Stomach (tissue), 8 donors: ENCODE measurements at regions not wholly inside any gene's neighbourhood (a gene's known extent, or its start where the extent isn't known, plus 50 kb on each side); places are given as distances from the start of the nearest gene placed in this dataset.

Source experiments
- DNase-seq, 2 donors: peaks; one replicate each; pipeline versions ENCODE4 v3.0.0 to v3.0.0-alpha.2; 2013 to 2019
- H3K27ac ChIP-seq, 5 donors: fragments of 200-600 bp in 4 of 5; sonication (generic) in 4 of 5; one replicate each; pipeline ENCODE4 v1.5.1; 2013 to 2019; ENCODE audit warnings: mild to moderate bottlenecking in 1 of 5, moderate library complexity in 1 of 5
- H3K27me3 ChIP-seq, 3 donors: fragments of 200-600 bp; sonication (generic); one replicate each; pipeline ENCODE4 v1.5.1; 2017 to 2019; ENCODE audit warnings: mixed run types in 1 of 3
- H3K36me3 ChIP-seq, 4 donors: fragments of 200-600 bp; sonication (generic); 1 replicate in 3 of 4; 2 replicates in 1 of 4; pipeline ENCODE4 v1.5.1; 2016 to 2019
- H3K4me1 ChIP-seq, 4 donors: fragments of 200-600 bp; sonication (generic); one replicate each; pipeline ENCODE4 v1.5.1; 2016 to 2019
- H3K4me3 ChIP-seq, 4 donors: fragments of 200-600 bp; sonication (generic) in 3 of 4; one replicate each; pipeline ENCODE4 v1.5.1; 2016 to 2019; ENCODE audit warnings: mild to moderate bottlenecking in 1 of 4
- H3K9me3 ChIP-seq, 4 donors: fragments of 200-600 bp; sonication (generic); one replicate each; pipeline ENCODE4 v1.5.1; 2016 to 2019
- CTCF ChIP-seq, 7 experiments: fragments of 450-650 bp in 4 of 7; fragments of 200-600 bp in 3 of 7; sonication (generic) in 3 of 7; IDR thresholded peaks; one replicate each; pipeline ENCODE4 v1.5.1; 2016 to 2019; ENCODE audit warnings: antibody characterized with exemption in 7 of 7, control low read depth in 2 of 7, mild to moderate bottlenecking in 1 of 7
- EP300 ChIP-seq: sonication (generic); formaldehyde crosslinking; IDR thresholded peaks from one replicate; pipeline ENCODE4 v1.6.1; 2017; ENCODE audit warnings: antibody characterized with exemption
- POLR2A ChIP-seq, 4 donors: fragments of 450-650 bp; IDR thresholded peaks; one replicate each; pipeline ENCODE4 v1.6.1; 2016; ENCODE audit warnings: antibody characterized with exemption in 4 of 4, control low read depth in 2 of 4, mild to moderate bottlenecking in 1 of 4, moderate library complexity in 1 of 4
- POLR2AphosphoS5 ChIP-seq, 3 donors: sonication (generic); formaldehyde crosslinking; IDR thresholded peaks; one replicate each; pipeline ENCODE4 v1.6.1; 2016; ENCODE audit warnings: antibody characterized with exemption in 3 of 3
- WGBS, 5 donors: extraction: QIAGEN DNeasy Blood & Tissue Kit in 3 of 5; methylation state at CpG; one replicate each; pipeline versions ENCODE4 v1.1.5 to v1.1.7; 2013 to 2018; 5-methylcytosine and 5-hydroxymethylcytosine counted together
- intact Hi-C: fragments of 100-400 bp; cut with DNase I; formaldehyde crosslinking; loops from one replicate; pipeline ENCODE4 v1.15.1; 2023; ENCODE audit warnings: low total_unique reads
- donor health status: healthy with polysubstance abuse.
- donor health status: Bipolar disorder and iron deficiency.
- donor health status: healthy.

DNA sequence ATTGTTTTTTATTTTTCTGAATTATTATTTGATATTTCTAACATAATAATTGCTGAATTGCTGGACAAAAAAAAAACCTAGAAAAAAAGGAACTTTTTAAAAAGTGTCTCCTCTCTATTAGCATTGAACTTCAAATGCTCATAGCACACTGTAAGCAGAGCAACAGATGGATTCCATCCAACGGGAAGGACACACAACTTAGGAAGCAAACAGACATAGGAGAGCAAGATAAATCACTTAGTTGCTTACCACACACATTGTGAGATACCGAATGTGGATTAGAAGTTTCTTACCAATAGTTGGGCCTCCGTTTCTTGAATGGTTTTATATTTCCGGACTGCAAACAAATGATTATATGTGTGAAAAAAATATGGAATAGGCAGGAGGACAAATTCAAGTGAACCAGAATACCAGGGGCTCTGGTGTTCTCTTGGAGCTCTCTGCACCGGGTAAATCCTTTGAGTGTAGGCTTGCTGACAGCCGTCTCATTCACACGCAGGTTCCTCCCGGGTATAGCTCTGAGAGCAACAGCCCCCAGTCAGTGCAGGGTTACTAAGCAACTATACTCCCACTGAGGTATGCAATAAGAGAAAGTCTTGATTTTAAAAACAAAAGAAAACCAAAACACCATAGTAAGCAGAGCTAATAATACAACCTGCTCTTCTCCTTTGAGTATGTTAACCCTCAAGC lies 217.6 kb downstream of the TMEM167A start:
- H3K36me3 ChIP-seq, result no peaks in the 10 kb centered on the region
- intact Hi-C loops, result no loop called here
- no peaks in the 10 kb centered on the region for H3K9me3 ChIP-seq
- H3K4me1 ChIP-seq, result peaks cover 0 to 14% (median 0%) of the 10 kb centered on the region in 4 donors
- TF ChIP-seq EP300, result no peak
- TF ChIP-seq POLR2A (IDR thresholded peaks at IDR 0.05), result no peak
- TF ChIP-seq CTCF (IDR thresholded peaks at IDR 0.05), result no peak
- no peak for TF ChIP-seq POLR2AphosphoS5 (IDR thresholded peaks at IDR 0.05)
- no peaks in the 10 kb centered on the region for H3K27me3 ChIP-seq
- 44 to 51% (median 48%) methylated on average over 8 of the region's 8 CpGs for WGBS, 5 donors
- no peak overlapping the region for H3K27ac ChIP-seq
- peak in 1 of 2 donors; percentile 59 for DNase-seq
- no peak overlapping the region for H3K4me3 ChIP-seq

DNA sequence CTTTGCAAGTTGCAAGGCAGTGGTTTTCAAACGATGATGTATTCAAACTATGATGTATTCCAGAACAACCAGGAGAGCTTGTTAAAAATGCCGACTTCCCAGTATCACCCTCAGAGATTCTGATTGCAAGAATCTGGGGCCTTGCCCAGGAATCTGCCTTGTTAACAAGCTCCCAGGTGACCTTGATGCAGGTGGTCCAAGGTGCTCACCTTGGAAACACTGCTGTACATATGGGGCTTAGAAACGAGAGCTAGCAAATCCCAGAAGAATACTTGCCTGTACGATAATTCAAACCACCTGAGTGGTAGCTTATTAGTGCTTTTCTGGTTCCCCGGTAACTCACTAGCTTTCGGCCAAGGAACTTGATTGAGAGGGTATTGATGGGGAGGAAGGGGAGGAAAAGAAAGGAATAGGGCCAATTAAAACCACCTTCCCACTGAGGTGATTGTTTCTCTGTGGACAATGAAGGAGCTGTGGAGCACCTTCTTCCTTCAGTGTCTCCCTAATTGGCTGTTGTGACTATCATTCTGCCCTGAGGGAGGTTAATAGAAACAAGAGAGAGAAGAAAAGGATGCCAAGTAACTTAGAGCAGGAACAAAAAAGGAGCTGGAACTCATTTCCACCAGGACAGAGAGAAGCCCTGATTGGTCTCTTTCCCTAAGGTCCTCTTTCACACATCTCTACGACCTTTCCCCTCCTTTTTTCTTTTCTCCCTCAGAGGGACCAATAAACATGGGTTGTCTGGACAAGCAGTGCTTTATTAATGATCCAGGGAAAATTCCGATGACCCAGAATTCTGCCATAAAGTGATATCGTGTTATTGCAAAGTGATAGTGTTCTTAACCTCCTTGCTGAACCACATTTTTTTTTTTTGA lies 218.8 kb downstream of the TMEM167A start:
- Histone ChIP-seq H3K4me1 (peaks cover 0 to 14% (median 0%) of the 10 kb centered on the region in 4 donors), H3K4me3 (no peak overlapping the region), H3K27me3 (no peaks in the 10 kb centered on the region), H3K27ac (no peak overlapping the region), H3K9me3 (no peaks in the 10 kb centered on the region), H3K36me3 (no peaks in the 10 kb centered on the region)
- intact Hi-C loops, result no loop called here
- 76 to 86% (median 84%) methylated on average over 9 of the region's 9 CpGs for WGBS, 5 donors
- DNase-seq, result peak in 1 of 2 donors; percentile 21
- no peak for TF ChIP-seq CTCF (IDR thresholded peaks at IDR 0.05)
- no peak for TF ChIP-seq POLR2A (IDR thresholded peaks at IDR 0.05)
- no peak for TF ChIP-seq EP300
- TF ChIP-seq POLR2AphosphoS5 (IDR thresholded peaks at IDR 0.05), result no peak

DNA sequence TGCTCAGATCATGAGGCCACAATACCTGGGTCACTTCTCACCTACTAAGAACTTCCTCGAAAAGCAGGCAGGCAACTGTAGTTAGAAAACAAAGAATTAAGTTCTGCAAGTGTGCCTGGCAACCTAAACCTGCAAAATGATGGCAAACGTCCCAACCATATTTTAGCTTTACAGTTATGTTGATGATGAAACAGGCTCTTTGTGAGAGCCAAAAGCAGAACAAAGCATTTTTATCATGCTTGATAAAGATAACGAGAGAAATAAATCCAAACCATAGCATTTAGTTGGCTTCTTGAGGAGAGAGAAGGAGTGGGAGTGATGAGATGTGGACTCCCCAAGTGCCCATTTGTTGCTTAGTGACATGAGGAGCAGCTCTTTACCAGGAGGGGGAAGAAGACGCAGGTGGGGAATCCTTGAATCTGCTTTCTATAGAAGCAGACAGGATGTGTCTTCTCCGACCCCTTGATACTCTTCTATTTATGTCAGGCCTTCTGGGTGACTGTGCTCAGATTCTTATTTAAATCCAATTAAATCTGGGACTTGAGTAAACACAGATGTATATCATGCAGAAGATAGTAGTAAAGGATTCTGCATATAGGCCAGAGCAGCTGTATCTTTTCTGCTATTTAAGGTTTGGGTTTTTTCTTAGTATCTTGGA lies 221.2 kb downstream of the TMEM167A start:
- H3K9me3 ChIP-seq, result no peaks in the 10 kb centered on the region

More for the DNA sequence above, 221.2 kb downstream of the TMEM167A start:
- intact Hi-C loops, result no loop called here
- peak in 1 of 2 donors; percentile 77 for DNase-seq
- WGBS, 5 donors, result 50 to 61% (median 54%) methylated on average over 5 of the region's 5 CpGs
- no peak overlapping the region for H3K27ac ChIP-seq
- peaks cover 0 to 14% (median 0%) of the 10 kb centered on the region in 4 donors for H3K4me1 ChIP-seq
- TF ChIP-seq POLR2AphosphoS5 (IDR thresholded peaks at IDR 0.05), result no peak
- TF ChIP-seq POLR2A (IDR thresholded peaks at IDR 0.05), result no peak
- TF ChIP-seq CTCF (IDR thresholded peaks at IDR 0.05), result no peak
- no peak for TF ChIP-seq EP300
- H3K27me3 ChIP-seq, result no peaks in the 10 kb centered on the region
- no peaks in the 10 kb centered on the region for H3K36me3 ChIP-seq
- no peak overlapping the region for H3K4me3 ChIP-seq
